ENCODE measurements at regions not wholly inside any gene's neighbourhood (a gene's known extent, or its start where the extent isn't known, plus 50 kb on each side); places are given as distances from the start of the nearest gene placed in this dataset.

- no peaks in the 10 kb centered on the region for H3K36me3 Mint-ChIP-seq
- Histone ChIP-seq H3K4me1 (ENCODE audit: control insufficient read depth in 1 of 2, insufficient read depth in 2 of 2, low read length in 2 of 2) (no peaks in the 10 kb centered on the region), H2AFZ (ENCODE audit: insufficient read depth, low read depth, low read length, poor library complexity, severe bottlenecking) (no peak overlapping the region), H3K79me2 (ENCODE audit: insufficient read depth, low read length) (no peaks in the 10 kb centered on the region), H3K4me3 (replicated peaks in 1 of 3; ENCODE audit: low read depth in 2 of 3, low read length in 3 of 3) (no peak overlapping the region), H3K27ac (ENCODE audit: low read depth in 1 of 2, low read length in 2 of 2) (no peak overlapping the region), H4K20me1 (ENCODE audit: insufficient read depth, low read length) (no peaks in the 10 kb centered on the region), H3K9ac (ENCODE audit: insufficient read depth, low read length, poor library complexity, severe bottlenecking) (no peak overlapping the region), H3K36me3 (replicated peaks in 1 of 2; ENCODE audit: control insufficient read depth in 1 of 2, insufficient read depth in 2 of 2, low read length in 2 of 2) (no peaks in the 10 kb centered on the region), H3K4me2 (replicated peaks; ENCODE audit: extremely low read depth, low read length, poor library complexity, severe bottlenecking) (no peak overlapping the region), H3K9me3 (replicated peaks in 1 of 2; ENCODE audit: control insufficient read depth in 1 of 2, insufficient read depth in 1 of 2, low read length in 2 of 2) (no peaks in the 10 kb centered on the region), H3K27me3 (ENCODE audit: control insufficient read depth in 2 of 2, insufficient read depth in 2 of 2, low read length in 2 of 2) (no peaks in the 10 kb centered on the region)
- H3K27me3 Mint-ChIP-seq (ENCODE audit: low read depth in 3 of 3), result peaks cover 5 to 13% (median 8%) of the 10 kb centered on the region in 3 donors
- no peaks in the 10 kb centered on the region for H3K9me3 Mint-ChIP-seq
- H3K4me1 Mint-ChIP-seq, result no peaks in the 10 kb centered on the region
- DNase-seq, result no peak
- intact Hi-C loops (cut with micrococcal nuclease), result no loop called here
- no peak overlapping the region for H3K4me3 Mint-ChIP-seq
- TF ChIP-seq CTCF (IDR thresholded peaks at IDR 0.05), result no peak
- WGBS (ENCODE audit: insufficient coverage), result 74% methylated on average over 7 of the region's 9 CpGs
- H3K27ac Mint-ChIP-seq, result peak overlapping the region in 1 of 7 donors; percentile 50
Measured at GRCh38 chr1:17920881-17921640, 165.9 kb downstream of the ACTL8 start.

- Mint-ChIP-seq H3K4me3 (no peak overlapping the region), H3K27ac (no peak overlapping the region), H3K27me3 (ENCODE audit: low read depth in 3 of 3) (peaks cover 5 to 10% (median 6%) of the 10 kb centered on the region in 3 donors), H3K4me1 (no peaks in the 10 kb centered on the region), H3K36me3 (no peaks in the 10 kb centered on the region), H3K9me3 (no peaks in the 10 kb centered on the region)
- TF ChIP-seq CTCF (IDR thresholded peaks at IDR 0.05), result peak; percentile 46
- Histone ChIP-seq H3K4me3 (replicated peaks in 1 of 3; ENCODE audit: low read depth in 2 of 3, low read length in 3 of 3) (no peak overlapping the region), H4K20me1 (ENCODE audit: insufficient read depth, low read length) (no peaks in the 10 kb centered on the region), H3K9ac (ENCODE audit: insufficient read depth, low read length, poor library complexity, severe bottlenecking) (no peak overlapping the region), H3K4me2 (replicated peaks; ENCODE audit: extremely low read depth, low read length, poor library complexity, severe bottlenecking) (no peak overlapping the region), H3K36me3 (replicated peaks in 1 of 2; ENCODE audit: control insufficient read depth in 1 of 2, insufficient read depth in 2 of 2, low read length in 2 of 2) (no peaks in the 10 kb centered on the region), H3K4me1 (ENCODE audit: control insufficient read depth in 1 of 2, insufficient read depth in 2 of 2, low read length in 2 of 2) (no peaks in the 10 kb centered on the region), H3K9me3 (replicated peaks in 1 of 2; ENCODE audit: control insufficient read depth in 1 of 2, insufficient read depth in 1 of 2, low read length in 2 of 2) (no peaks in the 10 kb centered on the region), H3K27ac (ENCODE audit: low read depth in 1 of 2, low read length in 2 of 2) (no peak overlapping the region), H3K79me2 (ENCODE audit: insufficient read depth, low read length) (no peaks in the 10 kb centered on the region), H2AFZ (ENCODE audit: insufficient read depth, low read depth, low read length, poor library complexity, severe bottlenecking) (no peak overlapping the region), H3K27me3 (ENCODE audit: control insufficient read depth in 2 of 2, insufficient read depth in 2 of 2, low read length in 2 of 2) (no peaks in the 10 kb centered on the region)
- no peak for DNase-seq
- intact Hi-C loops (cut with micrococcal nuclease), result no loop called here
- no CpG with 5 or more reads among the region's 6 CpGs for WGBS (ENCODE audit: insufficient coverage)
Measured at GRCh38 chr1:17922833-17923232, 167.7 kb downstream of the ACTL8 start.

Data from CD14-positive monocyte (primary cell).